ENCODE measurements at regions not wholly inside any gene's neighbourhood (a gene's known extent, or its start where the extent isn't known, plus 50 kb on each side); places are given as distances from the start of the nearest gene placed in this dataset.
A peak's percentile ranks its signal among the peaks of the same experiment; 100 is the strongest.

- no peak overlapping the region for H3K9ac ChIP-seq (ENCODE audit: insufficient read depth in 1 of 2, low read length in 2 of 2)
- no peak for ATAC-seq (ENCODE audit: insufficient read depth, low FRiP score)
- TF ChIP-seq, protein P1, sequence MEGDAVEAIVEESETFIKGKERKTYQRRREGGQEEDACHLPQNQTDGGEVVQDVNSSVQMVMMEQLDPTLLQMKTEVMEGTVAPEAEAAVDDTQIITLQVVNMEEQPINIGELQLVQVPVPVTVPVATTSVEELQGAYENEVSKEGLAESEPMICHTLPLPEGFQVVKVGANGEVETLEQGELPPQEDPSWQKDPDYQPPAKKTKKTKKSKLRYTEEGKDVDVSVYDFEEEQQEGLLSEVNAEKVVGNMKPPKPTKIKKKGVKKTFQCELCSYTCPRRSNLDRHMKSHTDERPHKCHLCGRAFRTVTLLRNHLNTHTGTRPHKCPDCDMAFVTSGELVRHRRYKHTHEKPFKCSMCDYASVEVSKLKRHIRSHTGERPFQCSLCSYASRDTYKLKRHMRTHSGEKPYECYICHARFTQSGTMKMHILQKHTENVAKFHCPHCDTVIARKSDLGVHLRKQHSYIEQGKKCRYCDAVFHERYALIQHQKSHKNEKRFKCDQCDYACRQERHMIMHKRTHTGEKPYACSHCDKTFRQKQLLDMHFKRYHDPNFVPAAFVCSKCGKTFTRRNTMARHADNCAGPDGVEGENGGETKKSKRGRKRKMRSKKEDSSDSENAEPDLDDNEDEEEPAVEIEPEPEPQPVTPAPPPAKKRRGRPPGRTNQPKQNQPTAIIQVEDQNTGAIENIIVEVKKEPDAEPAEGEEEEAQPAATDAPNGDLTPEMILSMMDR (IDR thresholded peaks at IDR 0.05; ENCODE audit: control extremely low read depth, extremely low read depth): no peak
These were observed 608.7 kb upstream of the SEMA6A start for GRCh38 chr5:117183326-117183725.

GRCh38 chr5:117182104-117182503, 607.5 kb upstream of the SEMA6A start:
- ATAC-seq (ENCODE audit: insufficient read depth, low FRiP score): no peak
- Histone ChIP-seq H3K27ac (ENCODE audit: low read depth in 1 of 2, low read length in 1 of 2) (no peak overlapping the region), H3K4me3 (no peak overlapping the region), H3K9ac (ENCODE audit: insufficient read depth in 1 of 2, low read length in 2 of 2) (no peak overlapping the region), H3K36me3 (ENCODE audit: control insufficient read depth in 4 of 4, insufficient read depth in 4 of 4, low read length in 4 of 4) (no peaks in the 10 kb centered on the region), H3K4me1 (ENCODE audit: control insufficient read depth in 5 of 5, insufficient read depth in 5 of 5, low read length in 5 of 5) (no peaks in the 10 kb centered on the region), H3K27me3 (ENCODE audit: control insufficient read depth in 3 of 3, insufficient read depth in 3 of 3, low read length in 2 of 3) (no peaks in the 10 kb centered on the region), H3K9me3 (ENCODE audit: control insufficient read depth in 4 of 4, insufficient read depth in 3 of 4, low read length in 3 of 4) (no peaks in the 10 kb centered on the region)
- no peak for DNase-seq
- 84 to 87% methylated on average over 1 of the region's 1 CpG for WGBS, 2 donors
- TF ChIP-seq, protein P1 (IDR thresholded peaks at IDR 0.05; ENCODE audit: control extremely low read depth, extremely low read depth): no peak

More at GRCh38 chr5:117183326-117183725, 608.7 kb upstream of the SEMA6A start:
- Histone ChIP-seq H3K4me3 (no peak overlapping the region), H3K4me1 (ENCODE audit: control insufficient read depth in 5 of 5, insufficient read depth in 5 of 5, low read length in 5 of 5) (no peaks in the 10 kb centered on the region), H3K27ac (ENCODE audit: low read depth in 1 of 2, low read length in 1 of 2) (no peak overlapping the region), H3K27me3 (ENCODE audit: control insufficient read depth in 3 of 3, insufficient read depth in 3 of 3, low read length in 2 of 3) (no peaks in the 10 kb centered on the region), H3K36me3 (ENCODE audit: control insufficient read depth in 4 of 4, insufficient read depth in 4 of 4, low read length in 4 of 4) (no peaks in the 10 kb centered on the region), H3K9me3 (ENCODE audit: control insufficient read depth in 4 of 4, insufficient read depth in 3 of 4, low read length in 3 of 4) (peaks cover 0 to 3% (median 0%) of the 10 kb centered on the region in 4 donors)
- DNase-seq: no peak
- WGBS, 2 donors: 76 to 78% methylated on average over 2 of the region's 2 CpGs

GRCh38 chr5:117177302-117177701, 602.7 kb upstream of the SEMA6A start:
- H3K9ac ChIP-seq (ENCODE audit: insufficient read depth in 1 of 2, low read length in 2 of 2): no peak overlapping the region
- 91% methylated on average over 1 of the region's 1 CpG for WGBS, 2 donors
- no peak overlapping the region for H3K27ac ChIP-seq (ENCODE audit: low read depth in 1 of 2, low read length in 1 of 2)
- TF ChIP-seq, protein P1 (IDR thresholded peaks at IDR 0.05; ENCODE audit: control extremely low read depth, extremely low read depth): no peak
- ATAC-seq (ENCODE audit: insufficient read depth, low FRiP score): no peak
- no peaks in the 10 kb centered on the region for H3K36me3 ChIP-seq (ENCODE audit: control insufficient read depth in 4 of 4, insufficient read depth in 4 of 4, low read length in 4 of 4)
- DNase-seq: no peak
- H3K27me3 ChIP-seq (ENCODE audit: control insufficient read depth in 3 of 3, insufficient read depth in 3 of 3, low read length in 2 of 3): no peaks in the 10 kb centered on the region
- no peaks in the 10 kb centered on the region for H3K9me3 ChIP-seq (ENCODE audit: control insufficient read depth in 4 of 4, insufficient read depth in 3 of 4, low read length in 3 of 4)
- no peaks in the 10 kb centered on the region for H3K4me1 ChIP-seq (ENCODE audit: control insufficient read depth in 5 of 5, insufficient read depth in 5 of 5, low read length in 5 of 5)
- H3K4me3 ChIP-seq: no peak overlapping the region

DNA sequence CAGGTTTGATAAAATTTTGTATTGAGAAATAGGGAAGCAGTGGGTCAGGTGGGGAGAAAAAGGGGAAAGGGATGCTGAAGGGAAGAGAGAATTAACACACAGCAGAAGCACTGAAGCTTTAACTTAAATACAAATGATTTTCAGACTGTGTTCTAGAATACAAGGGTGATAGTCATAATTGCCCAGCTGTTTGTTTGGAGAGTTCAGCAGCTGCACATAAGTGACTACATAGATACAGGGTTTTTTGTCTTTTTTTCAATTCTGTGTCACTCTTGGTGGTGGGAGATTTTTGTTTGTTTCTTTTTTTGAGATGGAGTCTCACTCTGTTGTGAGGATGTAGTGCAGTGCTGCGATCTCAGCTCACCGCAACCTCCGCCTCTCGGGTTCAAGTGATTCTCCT, 590.4 kb upstream of the SEMA6A start:
- H3K4me3 ChIP-seq: no peak overlapping the region
- DNase-seq (peak in 1 of 3 donors; percentile 24), ATAC-seq (ENCODE audit: insufficient read depth, low FRiP score) (no peak)
- no peaks in the 10 kb centered on the region for H3K36me3 ChIP-seq (ENCODE audit: control insufficient read depth in 4 of 4, insufficient read depth in 4 of 4, low read length in 4 of 4)
- H3K27me3 ChIP-seq (ENCODE audit: control insufficient read depth in 3 of 3, insufficient read depth in 3 of 3, low read length in 2 of 3): no peaks in the 10 kb centered on the region
- no peak overlapping the region for H3K9ac ChIP-seq (ENCODE audit: insufficient read depth in 1 of 2, low read length in 2 of 2)
- H3K27ac ChIP-seq (ENCODE audit: low read depth in 1 of 2, low read length in 1 of 2): no peak overlapping the region
- TF ChIP-seq, protein P1 (IDR thresholded peaks at IDR 0.05; ENCODE audit: control extremely low read depth, extremely low read depth): no peak
- peaks cover 0 to 3% (median under 1%) of the 10 kb centered on the region in 4 donors for H3K9me3 ChIP-seq (ENCODE audit: control insufficient read depth in 4 of 4, insufficient read depth in 3 of 4, low read length in 3 of 4)
- WGBS, 2 donors: 97% methylated on average over 4 of the region's 4 CpGs
- H3K4me1 ChIP-seq (ENCODE audit: control insufficient read depth in 5 of 5, insufficient read depth in 5 of 5, low read length in 5 of 5): peaks cover 0 to 8% (median 0%) of the 10 kb centered on the region in 5 donors
